AG08396 (cell line): ENCODE measurements at regions not wholly inside any gene's neighbourhood (a gene's known extent, or its start where the extent isn't known, plus 50 kb on each side); places are given as distances from the start of the nearest gene placed in this dataset.

Experiments used
- DNase-seq: peaks from one replicate; pipeline ENCODE4 v3.0.0; 2012; ENCODE audit warnings: low spot score, mixed read lengths

DNA sequence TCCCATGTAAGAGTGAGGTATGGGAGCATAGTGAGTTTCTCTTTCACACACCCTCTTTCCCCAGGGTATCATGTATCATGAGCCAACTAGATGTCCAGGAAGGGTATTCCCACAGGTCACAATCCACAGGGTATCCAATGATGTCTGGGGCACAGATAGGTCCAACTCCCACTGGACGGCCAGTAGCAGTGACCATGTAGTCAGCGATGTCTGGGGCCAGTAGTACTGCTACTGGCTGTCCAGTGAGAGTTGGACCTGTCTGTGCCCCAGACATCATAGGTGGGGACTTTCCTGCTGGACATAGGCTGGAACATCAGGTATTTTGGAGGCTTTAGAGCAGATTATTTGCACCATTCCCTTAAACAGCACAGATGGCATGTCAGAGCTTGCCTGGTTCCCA, 352.6 kb upstream of the SGCD start:
- no peak for DNase-seq

DNA sequence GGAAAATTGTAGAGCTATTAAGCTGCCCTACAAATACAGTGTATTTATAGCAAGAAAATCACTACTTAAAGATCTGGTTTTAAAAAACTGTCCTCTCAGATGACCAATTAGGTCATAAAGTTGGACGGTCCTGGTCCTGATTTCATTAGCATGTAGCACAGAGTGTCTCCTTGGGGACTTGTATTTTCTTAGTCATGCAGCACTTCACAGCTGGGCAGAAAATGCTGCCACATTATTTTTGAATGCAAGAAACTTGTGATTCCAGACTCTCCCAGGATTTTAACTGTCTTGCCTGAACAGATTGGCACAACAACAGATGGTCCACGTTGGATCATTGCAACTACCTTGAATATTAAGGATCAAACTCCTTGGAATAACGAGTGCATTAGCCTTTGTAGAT, 348.1 kb upstream of the SGCD start:
- DNase-seq: no peak

DNA sequence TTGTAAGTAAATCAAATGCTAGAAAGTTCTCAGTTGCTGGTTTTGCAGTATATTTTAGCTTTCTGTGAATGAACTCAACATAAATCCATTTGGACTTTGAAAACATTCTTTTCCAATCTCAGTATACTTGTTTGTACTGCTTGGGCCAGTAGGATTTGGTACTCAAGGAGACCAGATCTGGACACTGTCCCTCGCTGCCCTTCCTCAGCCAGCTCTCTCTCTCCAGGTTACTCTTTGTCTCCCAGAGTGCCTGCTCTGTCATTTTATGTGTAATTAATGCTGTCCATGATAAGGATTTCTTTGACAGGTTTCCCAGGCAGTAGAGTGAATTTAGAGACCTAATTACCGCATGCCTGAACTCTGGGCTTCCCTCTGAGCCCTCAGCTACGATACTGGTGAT, 344.6 kb upstream of the SGCD start:
- DNase-seq: no peak

DNA sequence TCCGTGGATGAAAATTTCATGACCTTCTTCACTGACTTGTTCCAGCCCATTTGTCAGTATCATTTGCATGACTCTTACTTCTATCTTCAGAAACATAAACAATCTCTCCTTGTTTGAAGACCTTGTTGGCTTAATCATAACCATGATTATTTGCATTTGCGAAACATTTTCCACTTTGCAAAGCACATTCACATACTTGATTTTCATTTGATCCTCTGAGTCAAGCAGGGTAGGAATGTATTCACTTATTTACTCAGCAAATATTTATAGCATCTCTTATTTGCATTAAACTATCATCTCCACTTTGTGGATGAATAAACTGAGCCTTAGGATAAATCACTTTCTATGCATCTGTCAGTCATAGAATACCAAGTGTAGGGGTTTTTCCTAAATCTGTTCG, 343.0 kb upstream of the SGCD start:
- DNase-seq: peak; percentile 30

DNA sequence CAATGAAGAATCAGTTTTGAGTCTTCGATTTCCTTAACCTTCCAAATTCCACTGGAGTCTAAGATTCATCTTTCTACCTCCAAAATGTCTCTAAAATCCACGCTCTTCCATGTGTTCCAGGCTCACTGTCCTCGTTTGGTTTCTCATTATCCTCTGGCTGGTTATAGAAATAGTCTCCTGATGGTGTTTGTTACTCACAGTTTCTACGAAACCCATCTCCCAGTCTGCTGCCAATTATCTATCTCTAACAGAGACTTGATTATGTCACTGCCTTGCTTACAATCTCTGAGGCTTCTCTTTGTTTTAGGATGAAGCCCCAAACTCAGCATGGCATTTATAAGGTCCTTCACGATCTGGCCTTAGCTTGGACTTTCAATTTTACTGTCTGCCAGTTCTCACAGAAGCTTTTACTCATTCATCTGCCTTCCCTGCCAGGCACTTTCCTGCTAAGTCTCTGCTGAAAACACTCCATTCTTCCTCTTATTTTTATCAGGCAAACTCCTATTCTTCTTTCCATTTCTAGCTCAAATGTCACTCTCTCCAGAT, 339.6 kb upstream of the SGCD start:
- DNase-seq: no peak

DNA sequence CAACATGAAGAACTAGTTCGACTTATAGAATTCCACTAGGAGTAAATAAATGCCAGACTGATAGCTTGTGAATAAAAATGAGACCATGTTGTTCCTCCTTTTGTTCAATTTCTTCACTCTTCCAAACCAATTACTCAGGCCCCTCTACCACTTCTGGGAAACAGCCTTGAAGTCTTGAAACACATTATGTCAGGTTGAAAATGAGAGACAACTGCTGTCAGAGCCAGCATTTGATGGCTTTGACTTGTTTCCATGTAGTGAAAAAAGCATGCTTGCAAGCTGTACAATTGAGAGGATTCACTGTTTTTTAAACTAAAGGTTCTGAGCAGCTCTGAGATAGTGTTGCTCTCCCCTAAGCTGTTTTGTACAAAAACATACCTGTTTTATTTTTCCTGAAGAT, 337.1 kb upstream of the SGCD start:
- DNase-seq: no peak

DNA sequence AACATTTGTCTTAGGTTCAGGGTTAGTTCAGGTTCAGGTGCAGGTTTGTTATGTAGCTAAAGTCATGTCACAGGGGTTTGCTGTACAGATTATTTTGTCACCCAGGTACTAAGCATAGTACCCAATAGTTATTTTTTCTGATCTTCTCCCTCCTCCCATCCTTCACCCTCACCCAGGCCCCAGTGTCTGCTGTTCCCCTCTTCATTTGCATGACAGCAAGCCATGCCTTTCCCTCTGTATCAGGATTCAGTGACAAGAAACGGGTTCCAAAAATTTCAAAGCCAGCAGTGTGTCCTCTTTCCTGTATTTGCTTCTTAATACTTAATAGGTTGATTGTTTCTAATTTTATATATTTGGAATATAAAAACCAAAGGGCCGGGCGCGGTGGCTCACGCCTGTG, 330.8 kb upstream of the SGCD start:
- no peak for DNase-seq

DNA sequence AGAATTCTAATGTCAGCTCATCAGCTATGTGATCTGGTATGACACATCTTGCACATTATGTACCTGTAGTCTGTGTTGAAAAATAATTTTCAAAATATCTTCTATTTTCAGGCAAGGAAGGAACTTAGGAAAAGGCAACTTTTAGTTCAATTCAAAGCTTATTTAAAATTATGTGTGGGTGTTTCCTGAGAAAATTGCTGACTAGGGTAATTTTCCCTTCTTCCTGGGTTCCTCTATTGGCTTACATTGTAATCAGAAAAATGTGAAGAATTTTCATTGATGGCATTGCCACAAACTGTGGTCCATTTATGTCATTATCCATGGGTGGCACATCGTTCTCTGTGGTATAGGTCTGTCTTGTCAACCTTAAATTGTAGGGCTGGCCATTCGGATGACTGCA, 328.7 kb upstream of the SGCD start:
- DNase-seq: no peak

DNA sequence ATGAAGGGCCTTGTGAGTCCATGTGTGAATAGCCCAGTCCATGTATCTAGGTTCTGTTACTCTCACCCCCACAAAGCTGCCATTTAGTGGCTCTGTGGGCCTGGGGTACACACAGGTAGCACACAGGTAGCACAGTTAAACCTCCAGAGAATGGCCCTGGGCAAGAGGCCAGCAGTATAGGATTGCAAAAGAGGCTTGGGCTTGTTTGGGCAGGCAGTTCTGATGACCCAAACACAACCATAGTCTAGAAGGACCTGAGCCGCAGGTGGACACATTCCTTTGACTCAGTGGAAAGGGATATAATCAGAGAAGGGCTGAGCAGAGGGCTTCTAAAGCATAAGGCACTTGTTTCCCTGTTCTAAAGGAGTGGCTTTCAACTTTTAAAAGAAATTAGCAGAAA, 326.8 kb upstream of the SGCD start:
- no peak for DNase-seq

DNA sequence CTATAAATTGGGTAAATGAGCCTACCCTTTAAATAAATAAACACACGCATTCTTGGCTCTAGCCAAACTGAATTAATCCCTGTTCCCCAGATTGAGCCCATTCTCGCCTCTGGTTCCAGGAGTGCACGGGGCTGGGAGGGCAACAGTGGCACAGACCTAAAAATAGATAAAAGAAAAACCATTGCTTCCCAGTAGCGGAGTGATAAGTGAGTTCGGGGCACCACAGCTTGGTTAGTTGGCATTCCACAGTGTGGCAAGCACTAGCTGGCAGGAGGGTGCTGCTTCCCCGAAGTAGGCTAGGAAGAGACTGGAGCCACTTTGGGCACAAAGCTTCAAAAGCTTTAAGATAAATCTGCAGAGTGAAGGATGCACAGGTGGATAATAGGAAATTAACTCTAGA, 322.2 kb upstream of the SGCD start:
- no peak for DNase-seq

DNA sequence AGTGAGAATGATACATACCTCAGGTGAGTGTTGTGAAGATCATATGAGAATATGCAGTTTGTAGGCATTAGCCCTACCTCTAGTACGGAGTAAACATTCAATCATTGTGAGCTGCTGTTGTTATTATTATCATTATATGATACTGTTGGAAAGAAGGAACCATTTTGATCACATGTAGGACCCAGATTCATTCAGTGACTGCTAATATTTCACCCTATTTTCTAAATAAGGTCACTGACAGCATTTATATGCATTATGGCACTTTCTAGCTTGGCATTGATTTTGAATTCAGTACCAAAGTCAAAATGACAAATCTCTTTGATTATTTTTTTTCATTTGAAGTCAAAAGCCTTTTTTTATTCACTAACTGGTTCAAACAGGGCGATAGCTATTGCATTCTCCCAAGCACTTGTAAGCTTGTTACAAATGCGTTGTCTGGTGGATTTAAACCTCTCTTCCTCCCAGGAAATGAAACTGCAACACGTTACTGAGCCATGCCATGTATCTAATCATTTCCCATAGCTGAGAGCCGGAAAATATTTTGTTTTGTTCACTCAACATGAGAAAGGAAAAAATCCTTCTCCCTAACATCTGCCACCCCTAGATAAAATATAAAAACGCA, 320.8 kb upstream of the SGCD start:
- no peak for DNase-seq

DNA sequence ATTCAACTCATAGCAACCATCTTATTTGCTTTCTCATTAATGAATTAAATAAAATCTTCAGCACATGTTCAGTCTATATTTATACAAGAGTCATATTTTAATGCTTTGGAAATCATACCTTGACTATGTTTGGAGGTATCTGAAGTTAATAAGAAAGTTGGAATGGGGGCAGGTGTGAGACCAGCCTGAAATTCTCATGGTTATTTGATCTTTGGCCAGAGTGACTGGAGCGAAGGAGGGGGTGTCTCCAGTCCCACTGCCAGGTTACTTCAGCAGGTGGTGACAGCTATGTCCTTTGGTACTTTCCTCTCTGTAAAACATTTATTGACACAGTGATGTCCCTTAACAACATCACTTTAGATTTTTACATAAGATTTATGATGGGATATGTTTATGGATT, 318.1 kb upstream of the SGCD start:
- no peak for DNase-seq

DNA sequence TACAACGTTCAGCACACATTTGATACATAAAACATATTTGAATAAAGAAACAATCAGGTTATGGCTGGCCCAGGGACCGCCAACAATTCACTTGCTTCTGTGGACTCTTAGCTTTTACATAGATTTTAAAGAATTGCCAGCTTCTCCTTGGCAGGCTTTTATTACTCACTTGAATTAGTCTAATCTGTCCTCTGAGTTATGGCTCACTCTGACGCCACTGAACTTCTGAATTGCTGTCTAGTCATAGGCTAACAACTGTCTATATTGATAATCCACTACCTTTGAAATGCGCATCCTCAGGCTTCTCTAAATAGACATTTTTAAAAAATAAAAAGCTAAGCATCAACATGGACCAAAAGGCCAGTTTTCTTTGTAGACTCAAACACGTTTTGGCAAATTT, 317.4 kb upstream of the SGCD start:
- no peak for DNase-seq

DNA sequence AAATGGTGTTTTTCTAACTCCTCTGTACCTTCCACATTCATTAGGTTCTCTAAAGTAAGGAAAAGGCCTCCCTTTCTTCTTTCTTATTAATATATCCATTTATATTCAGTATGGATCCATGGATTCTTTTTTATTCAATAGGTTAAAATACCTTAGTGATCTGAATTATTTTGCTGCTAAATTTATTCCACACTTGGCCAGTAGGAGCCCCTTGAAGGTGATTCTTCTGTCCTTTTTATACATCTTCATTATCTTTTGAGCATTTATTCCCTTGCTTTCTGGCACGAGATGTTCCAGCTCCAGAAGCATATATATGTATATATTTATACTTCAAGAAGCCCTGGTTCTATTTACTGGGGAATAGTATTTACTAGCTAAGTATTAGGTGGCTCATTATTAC, 311.8 kb upstream of the SGCD start:
- no peak for DNase-seq

DNA sequence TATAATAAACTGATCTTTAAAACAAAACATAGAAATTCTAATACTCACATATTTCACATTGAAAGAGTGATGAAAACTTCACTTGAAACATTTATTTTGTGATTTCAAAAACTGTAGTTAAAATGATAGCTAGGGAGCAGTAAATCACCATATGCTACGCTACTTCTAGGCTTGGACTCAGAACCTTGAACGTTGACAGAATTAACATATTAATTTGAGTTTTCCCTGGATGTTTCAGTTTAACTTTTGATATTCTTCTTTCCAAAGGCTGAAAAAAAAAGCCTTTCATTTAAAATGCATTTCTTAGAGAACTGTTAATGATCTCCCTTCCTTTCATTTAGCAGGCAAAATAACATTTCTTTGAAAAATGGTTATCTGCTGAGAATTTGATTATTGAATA, 307.8 kb upstream of the SGCD start:
- no peak for DNase-seq

DNA sequence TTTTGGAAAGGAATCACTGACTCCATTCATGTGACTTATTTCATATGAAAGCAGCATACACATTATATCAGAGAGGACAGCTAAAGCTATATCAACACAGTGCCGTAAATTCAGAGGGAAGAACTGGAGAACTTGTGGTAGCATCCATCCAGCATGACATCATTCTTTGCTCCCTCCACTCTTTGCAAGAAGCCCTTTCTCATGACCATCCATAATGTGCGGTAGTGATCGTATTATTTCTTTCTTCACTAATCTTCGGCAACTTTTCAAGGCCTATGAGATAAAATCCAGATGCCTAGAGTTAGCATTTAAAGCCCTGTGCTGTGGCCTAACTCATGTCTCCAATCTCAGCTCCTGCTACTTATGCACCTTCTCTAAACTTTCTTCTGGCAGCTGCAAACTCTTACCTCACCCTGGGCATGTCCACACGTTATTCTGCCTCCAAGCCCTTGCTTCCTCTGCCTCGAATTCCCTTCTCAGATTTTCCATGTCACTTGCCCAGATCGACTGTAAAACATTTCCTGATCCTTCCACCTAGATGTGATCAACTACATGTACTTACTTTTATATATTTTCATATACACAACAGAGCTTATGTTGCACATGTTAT, 307.3 kb upstream of the SGCD start:
- DNase-seq: no peak

DNA sequence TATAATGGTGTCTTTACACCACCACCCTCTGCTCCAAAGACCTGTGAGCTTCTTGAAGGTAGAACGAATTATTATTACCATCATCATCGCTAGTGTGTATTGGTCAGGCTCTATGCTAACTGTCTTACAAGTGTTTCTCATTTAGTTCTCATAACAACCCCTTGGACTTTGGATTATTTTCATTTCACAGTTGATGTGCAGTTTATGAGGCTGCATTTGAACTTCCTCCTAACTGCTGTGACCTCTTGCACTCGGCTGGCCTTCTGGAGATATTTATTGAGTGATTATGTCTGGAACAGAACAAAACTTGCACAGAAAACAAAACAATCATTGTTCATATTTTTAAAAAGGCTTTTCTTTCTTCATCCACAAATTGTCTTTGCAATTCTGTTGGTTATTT, 306.3 kb upstream of the SGCD start:
- DNase-seq: no peak

DNA sequence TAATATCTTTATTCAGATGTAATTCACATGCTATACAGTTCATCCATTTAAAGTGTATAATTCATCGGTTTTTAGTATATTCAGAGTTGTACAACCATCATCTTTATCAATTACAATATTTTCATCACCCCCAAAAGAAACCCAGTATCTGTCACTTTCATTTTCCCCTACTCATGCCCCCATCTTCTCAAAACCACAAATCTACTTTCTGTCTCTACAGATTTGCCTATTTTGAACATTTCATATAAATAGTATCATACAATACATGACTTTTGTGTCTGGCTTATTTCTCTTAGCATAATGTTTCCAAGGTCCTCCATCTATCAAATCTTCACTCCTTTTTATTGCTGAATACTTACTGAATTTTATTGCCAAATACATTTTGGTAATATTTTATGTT, 305.1 kb upstream of the SGCD start:
- DNase-seq: no peak

DNA sequence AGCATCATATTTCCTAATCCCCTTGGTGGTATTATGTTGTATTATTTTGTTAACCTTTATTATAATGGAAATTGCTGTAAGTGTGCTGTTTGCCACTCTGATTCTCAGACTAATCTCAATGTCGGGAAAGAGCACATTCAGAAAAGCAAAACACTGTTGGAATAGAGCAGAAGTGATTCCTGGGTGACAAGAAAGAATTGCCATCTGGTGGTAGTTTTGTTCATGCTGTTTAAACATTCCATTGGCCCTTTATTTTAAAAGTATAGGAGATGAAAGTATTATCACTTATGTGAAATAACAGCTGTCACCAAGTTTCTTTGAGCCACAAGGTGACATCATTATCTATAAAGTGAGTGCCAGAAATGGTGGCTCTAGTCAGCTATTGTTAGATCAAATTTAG, 301.3 kb upstream of the SGCD start:
- no peak for DNase-seq

DNA sequence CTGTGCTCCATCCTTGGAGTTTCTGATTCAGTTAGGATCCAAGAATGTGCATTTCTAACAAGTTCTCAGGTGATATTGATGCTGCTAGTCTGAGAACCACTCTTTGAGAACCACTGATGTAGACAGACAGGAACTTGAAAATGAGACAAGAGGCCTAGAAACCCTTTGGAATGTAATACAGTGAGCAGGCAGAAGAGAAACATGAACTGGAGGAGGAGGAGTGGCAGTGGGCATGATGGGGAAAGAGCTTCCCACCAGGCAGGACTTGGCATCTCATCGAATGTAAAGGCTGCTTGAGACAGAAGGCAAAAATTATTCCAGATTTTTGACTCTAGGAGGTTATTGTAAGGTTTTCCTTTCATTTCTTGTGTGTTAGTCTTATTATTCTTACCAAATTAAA, 295.8 kb upstream of the SGCD start:
- DNase-seq: no peak

DNA sequence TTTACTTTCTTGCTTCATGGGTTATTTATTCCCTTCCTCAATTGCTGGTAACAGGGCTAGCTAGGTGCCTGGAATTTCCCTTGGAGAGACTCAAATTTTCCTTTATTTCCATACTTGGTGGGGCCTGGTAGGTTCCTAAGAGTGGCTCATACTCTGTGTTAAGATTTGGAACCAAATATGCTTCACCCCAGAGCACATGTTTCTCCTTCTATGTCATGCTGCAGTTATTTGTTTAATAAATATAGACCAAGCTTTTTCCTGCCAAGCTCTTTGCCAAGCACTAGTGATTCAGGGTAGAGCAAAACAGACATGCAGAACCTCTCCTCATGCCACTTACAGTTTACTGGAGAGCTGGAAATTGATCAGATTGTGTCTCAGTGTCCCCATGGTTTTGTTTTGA, 290.3 kb upstream of the SGCD start:
- peak; percentile 68 for DNase-seq

DNA sequence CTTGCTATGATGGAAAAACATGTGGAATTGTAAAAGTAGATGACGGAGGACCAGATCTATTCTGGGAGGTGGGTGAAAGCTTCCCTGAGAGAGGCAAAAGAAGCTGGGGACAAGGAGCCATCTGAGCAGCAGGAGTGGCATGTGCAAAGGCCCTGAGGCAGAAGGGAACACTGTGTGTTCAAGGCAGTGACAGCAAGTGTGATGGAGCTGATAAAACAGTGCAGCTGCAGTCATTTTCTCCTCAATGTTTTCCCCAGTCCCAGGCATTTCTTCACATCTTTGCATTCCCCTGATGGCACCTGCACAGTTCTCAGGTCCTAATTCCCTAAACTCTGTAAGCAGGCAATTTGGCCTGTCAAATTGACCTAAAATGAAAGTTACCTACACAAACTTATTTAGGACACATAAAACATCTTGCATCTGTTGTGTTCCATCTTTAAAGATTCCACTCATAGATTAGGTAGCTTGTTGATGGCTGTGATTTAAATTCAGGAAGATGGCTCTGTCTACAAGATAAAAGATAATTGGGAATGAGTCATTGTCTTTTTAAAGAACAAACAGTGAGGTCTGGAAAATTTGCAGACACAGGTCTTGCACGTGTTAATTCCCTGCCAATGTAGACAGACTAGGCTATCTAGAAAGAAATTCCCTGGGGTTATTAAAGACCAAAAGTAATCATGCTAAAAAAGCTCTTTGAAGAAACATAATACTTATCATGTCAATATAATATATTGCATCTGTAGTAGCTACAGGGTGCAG, 289.6 kb upstream of the SGCD start:
- no peak for DNase-seq

DNA sequence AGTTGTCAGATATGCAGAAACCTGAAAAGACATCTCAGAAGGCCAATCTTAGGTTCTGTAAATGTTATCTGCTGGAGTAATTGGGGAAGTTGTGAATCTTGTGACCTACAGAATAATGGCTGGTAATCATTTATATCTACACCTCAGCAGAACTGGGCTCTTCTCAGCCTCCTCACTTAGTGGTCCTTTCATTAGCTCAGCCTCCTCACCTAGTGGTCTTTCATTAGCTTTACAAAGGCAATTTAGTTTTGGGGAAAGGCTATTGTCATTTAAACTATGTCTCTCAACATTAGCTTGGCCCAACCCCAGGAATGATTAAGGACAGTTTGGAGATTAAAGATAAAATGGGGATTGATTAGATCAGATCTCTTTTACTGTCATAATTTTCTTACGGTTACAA, 284.2 kb upstream of the SGCD start:
- no peak for DNase-seq

DNA sequence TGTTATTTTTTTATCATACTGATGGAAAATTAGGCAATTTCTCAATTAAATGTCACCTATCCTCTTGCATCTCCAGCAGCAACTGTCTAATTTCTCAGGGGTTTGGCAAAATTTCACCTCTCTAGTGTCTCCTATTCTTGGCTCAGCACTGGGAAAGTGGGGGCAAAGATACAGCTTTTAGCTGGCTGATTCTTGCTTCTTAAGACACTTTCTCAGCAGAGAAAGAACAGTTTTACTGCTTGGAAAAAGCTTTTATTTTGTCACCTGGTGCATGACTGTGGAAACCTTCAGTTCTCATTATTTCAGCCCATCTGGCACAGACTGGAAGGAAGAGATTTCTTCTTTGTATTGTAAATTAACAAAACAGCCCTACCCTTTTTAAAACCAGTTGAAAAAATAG, 283.6 kb upstream of the SGCD start:
- no peak for DNase-seq
